ENCODE measurements at regions not wholly inside any gene's neighbourhood (a gene's known extent, or its start where the extent isn't known, plus 50 kb on each side); places are given as distances from the start of the nearest gene placed in this dataset.

DNA sequence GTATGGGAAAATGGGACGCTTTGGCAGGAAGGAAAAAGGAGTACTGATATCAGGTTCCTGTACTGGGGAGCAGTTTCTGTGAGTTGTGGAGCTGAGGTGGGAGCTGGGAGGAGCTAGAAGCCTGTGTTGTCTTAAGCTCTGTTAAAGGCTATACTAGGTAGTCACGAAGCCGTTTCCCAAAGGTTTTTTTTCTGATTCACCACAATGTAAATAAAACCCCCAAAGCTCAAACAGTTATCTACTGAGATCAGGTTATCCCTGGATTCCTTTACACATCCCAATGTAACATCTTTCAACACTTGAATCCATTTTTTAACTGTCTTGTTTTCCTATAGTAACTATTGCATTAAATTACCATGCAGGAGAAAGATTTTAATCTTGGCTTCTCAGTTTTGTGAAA lies 297.4 kb upstream of the SFRP2 start:
- no peak for DNase-seq

DNA sequence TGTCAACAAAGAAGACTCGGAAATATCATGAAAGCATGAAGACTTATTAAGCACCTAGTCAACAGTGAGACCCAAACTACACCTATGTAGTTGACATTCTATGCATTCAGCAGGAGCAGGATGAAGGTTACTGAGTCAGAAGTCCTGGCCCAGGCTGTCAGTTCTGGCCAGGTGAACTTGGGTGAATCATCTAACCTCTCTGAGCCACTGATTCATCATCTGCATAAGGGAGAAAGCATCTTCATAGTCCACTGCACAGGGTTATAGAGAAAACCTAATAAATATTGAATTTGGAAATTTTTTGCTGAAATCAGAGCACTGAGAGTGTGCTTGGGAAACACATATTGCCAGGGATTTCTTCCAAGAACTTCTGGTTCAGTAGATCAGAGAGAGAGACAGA lies 296.0 kb upstream of the SFRP2 start:
- DNase-seq: no peak

DNA sequence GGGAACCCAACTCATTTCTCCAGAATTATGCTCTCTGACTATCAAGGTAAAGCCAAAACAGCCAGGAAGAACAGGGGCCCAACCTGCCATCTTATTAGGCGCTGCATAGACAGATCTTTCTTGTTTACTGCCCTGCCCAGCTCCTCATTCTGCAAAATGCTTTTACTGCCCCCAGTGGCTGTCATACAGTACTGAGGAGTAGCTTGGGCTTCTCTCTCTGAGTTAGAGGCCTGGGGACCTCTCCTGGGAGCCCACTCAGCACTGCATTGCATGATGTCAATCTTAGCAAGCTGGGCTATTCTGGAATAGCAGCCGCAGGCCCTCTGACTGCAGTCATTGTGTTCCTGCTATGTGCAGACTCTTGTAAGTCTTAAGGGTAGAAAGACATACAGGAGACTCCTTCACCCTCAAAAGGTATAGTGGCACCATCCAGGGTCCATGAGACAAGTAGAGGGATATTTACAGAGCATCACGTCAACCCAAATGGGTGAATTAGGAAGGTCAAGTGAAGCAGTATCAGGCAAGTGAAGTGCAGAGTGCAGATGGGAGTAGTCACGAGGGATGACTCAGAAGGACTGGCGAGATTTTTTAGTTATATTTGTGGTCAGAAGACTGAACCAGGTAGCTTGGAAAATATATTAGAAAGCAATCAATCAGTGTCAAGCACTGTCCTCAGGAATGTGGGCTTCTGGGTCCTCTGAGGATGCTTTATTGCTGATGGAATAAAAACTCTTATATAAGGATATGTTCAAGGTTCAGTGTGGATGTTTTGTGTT lies 294.1 kb upstream of the SFRP2 start:
- no peak for DNase-seq

DNA sequence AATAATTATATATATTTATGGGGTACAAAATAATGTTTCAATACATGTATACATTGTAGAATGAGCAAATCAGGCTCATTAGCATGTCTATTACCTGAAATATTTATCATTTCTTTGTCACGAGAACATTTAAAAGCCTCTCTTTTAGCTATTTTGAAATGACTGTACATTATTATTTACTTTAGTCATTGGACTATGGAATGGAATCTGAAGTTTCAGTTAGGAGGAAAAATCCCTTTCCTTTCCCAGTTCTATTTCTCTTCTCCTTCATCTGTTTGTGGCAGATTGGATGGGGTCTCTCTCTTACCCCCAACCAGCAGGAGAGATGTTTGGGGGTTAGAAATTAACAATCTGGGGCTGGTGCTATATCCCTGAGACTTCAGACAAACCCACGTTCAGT lies 292.5 kb upstream of the SFRP2 start:
- no peak for DNase-seq

DNA sequence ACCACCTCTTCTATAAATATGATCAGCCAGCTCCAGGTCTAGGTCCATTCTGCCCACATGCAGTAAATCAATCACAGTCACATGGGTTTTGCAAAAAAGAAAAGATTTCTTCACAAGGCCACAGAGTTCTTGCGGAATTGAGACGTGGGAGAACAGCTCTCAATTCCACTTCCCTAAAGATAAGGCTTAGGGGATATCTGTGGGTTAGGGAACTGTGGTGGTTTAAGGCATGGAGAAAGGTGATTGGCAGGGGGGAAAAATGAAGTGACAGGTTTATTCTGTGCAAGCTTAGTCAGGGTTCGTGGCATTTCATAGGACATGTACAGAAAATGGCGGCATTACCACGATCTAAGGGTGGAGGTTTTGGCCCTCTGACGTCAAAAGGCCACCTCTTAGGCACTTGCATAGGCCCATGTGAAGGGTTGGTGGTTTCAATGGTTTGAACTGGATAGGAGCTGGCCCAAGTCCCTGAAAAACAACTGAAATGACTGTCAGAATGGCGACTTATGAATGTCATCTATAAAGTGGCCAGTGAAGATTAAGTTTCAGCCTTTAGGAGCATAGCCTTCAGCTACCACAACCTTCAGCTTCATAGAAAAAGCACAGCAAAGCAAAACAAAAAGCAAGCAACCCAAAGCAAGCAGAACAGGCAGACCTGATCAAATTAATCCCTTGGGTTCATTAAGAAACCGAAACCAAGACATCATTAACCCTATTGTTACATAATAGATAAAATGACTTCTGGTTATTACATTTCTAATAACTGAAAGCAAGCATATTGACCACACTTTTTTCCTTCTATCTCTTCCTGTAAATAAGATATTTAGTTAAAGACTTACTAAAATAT lies 289.8 kb upstream of the SFRP2 start:
- no peak for DNase-seq

DNA sequence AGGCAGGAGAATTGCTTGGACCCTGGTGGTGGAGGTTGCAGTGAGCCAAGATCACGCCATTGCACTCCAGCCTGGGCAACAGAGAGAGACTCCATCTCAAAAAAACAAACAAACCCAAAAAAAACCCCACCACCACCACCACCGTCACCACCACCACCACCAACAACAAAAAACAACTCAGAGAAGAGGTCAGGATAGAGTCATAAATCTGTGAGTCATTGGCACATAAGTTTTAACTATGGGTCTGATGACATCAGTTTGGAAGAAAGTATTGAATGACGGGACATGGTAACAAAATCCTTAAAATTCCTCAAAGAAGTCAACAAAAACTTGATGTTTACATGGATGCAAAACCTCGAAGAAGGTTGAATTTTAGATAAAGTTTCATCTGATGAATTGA lies 288.0 kb upstream of the SFRP2 start:
- no peak for DNase-seq

DNA sequence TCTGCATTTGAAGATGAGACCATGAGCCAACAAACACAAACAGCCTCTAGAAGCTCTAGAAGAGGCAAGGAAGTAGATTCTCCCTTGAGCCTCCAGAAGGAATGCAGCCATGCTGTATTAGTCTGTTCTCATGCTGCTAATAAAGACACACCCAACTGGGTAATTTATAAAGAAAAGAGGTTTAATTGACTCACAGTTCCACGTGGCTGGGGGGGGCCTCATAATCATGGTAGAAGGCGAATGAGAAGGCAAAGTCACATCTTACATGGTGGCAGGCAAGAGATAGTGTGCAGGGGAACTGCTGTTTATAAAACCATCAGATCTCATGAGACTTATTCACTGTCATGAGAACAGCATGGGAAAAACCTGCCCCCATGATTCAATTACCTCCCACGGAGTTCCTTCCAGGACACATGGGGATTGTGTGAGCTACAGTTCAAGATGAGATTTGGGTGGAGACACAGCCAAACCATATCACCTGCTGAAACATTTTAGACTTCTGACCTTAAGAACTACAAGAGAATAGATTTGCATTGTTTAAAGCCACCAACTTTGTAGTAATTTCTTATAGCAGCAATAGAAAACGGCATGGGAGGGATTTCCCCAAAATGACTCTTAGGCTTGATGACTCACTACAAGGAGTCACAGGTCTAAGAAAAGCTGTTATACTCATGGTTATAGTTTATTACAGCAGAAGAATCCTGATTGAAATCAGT lies 284.4 kb upstream of the SFRP2 start:
- DNase-seq: no peak

DNA sequence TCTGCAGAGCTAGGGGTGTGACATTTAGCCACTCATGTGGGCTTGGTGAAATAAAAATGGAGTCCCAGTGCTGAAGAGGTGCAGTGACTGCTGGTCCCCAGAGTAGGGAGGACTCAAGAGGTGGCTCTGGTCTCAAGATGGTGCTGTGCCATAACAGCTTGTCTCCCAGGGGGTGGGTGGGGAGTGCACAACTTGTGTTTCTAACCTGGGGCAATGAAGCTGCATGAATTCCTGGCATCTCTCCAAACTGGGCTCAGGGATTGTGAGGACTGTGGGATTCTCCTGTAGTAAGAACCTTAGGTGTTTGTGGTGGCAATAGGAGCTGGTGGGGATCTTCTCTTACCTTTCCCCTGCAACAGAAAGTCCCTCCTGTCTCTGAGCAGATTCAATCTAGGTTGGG lies 278.9 kb upstream of the SFRP2 start:
- no peak for DNase-seq

DNA sequence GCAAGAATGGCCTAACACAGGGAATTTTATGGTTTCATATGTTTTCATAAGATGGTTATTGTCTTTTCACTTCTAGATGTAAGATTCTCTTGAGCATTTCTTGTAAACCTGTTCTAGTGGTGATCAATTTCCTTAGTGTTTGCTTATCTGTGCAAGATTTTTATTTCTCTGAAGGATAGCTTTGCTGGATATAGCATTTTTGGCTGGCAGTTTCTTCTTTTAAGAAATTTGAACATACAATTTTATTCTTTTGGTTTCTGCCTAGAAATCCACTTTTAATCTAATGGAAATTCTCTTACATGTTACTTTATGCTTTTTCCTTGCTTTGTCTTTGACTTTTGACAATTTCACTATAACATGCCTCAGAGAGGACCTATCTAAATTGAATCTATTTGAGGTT lies 276.5 kb upstream of the SFRP2 start:
- no peak for DNase-seq

DNA sequence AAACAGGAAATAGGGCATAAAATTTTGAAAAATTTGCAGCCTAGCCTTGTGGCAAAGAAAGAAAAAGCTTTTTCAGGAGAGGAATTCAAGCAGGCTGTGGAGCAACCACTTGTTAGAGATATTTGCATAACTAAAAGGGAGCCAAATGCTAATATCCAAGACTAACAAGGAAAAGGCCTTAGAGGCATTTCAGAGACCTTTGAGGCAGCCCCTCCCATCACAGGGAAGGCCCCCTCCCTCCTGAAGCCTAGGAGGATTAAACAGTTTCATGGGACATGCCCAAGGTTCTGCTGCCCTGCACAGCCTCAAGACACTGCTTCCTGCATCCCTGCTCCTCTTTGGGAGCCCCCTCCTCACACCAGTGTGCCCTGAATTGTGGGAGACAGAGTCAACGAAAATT lies 275.4 kb upstream of the SFRP2 start:
- no peak for DNase-seq

DNA sequence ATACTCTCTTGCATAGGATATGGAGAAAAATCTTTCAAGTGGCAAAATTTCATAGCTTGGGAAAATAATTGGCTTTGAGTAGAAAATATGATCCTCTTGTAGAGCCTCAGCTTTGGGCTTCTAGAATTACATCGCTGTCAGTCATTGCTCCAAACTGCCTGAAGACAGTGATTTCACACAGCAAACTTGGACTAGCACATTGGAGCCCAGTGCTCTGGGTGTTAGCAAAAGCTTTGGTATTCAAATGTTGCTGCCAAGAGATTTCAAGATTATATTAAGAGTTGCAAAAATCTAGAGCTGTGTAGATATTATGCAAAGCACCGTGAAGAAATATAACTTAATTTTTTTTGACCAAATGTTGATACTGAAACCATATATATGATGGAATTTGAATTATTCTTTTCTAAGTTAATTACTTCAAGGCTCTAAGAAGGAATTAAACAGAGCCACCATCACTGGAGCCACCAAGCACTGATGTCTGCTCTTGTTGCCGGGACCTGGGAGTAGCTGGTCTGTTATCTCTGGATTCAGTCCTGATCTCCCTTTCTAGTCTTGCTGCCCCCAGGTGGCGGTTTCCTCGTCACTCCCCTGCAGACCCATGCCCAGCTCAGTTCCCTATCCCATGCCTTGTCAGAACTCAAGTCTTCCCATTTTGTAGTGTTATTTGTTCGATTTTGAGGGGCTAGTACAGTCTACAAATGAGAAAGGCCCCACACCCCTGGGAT lies 260.7 kb upstream of the SFRP2 start:
- no peak for DNase-seq

DNA sequence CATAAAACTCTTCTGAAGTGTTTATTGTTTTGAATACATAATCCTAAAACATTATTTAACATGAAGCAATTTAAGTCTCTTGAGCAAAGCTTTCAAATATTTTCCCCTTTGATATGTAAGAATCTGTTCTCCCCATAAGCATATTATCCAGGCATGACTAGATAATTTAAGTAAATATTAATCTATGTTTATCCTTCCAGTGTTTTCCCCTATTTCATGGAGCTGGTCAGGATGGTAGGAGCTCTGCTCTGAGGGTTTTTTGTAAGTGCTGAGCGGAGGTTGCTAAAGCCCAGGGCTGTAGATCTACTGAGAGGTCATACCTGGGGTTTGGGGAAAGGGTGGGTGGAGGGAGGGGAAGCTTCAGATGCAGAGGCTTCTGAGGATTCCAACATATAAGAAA lies 258.9 kb upstream of the SFRP2 start:
- no peak for DNase-seq

DNA sequence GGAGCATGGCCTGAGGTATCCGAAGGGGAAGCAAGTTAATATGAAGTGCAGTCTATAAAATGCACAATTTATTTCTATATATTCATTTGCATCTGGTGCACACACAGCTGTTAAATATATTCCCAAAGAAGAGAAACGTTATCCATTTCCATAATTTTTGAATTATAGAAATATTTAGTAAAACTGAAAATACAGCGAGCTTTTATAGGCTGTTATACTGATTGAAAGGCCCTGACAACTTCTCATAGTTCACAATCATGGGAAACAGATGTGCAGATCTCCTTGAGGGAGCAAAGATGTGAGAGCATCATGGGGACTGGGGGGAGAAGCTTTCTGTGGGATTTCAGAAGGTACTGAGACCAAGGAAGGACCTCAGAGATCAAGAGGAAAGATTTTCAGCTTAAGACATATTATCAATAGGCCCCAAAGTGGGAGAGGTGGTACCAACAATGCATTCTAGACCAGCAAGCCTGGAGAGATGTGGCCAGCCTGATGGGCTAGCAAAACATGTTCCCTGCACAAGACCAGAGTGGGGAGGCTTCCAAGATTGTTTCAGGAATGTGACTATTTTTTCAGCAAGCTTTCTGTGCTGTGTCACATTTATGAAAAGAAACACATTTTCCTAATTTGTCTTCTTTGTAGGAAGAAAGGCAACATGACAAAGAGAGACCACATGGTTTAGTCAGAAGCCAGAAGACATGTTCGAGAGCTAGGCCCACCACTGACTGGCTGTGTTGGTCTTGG lies 256.0 kb upstream of the SFRP2 start:
- DNase-seq: no peak

DNA sequence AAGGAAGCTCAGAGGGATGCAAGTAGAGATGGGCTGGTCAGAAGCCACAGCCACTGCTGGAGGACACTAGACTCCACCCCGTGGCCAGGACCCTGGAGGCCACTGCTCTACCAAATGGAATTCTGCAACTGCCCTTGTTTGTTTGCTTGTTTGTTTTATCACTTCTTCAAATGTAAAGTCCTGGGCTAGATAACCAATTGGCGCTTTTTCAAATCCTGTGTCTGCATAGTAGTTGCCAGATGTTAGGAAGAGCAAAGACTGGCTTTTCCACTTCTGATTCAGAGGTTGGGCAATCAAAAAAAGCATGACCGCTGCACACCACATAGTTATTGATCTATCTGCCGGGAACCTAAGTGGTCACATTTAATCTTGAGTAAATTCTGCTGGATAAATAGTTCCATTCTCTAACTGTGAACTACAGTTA lies 255.2 kb upstream of the SFRP2 start:
- no peak for DNase-seq

DNA sequence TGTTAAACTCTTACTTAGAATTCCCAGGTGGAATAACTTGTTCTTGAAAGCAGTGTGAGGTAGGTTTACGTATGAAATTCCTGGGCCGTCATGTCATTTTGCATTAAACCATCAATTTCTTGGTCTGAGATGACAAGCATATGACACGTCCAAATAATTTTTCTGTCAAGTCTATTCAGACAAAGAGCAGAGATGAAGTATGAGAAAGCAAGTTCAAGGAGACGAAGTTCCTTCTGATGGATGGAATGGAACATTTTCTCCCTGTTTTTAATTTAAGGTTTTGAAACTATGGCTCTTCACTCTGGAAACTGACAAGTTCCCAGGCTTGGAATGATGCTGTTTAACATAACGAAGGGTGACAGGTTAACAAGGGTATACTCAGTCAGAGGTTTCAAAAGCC lies 252.8 kb upstream of the SFRP2 start:
- DNase-seq: no peak

DNA sequence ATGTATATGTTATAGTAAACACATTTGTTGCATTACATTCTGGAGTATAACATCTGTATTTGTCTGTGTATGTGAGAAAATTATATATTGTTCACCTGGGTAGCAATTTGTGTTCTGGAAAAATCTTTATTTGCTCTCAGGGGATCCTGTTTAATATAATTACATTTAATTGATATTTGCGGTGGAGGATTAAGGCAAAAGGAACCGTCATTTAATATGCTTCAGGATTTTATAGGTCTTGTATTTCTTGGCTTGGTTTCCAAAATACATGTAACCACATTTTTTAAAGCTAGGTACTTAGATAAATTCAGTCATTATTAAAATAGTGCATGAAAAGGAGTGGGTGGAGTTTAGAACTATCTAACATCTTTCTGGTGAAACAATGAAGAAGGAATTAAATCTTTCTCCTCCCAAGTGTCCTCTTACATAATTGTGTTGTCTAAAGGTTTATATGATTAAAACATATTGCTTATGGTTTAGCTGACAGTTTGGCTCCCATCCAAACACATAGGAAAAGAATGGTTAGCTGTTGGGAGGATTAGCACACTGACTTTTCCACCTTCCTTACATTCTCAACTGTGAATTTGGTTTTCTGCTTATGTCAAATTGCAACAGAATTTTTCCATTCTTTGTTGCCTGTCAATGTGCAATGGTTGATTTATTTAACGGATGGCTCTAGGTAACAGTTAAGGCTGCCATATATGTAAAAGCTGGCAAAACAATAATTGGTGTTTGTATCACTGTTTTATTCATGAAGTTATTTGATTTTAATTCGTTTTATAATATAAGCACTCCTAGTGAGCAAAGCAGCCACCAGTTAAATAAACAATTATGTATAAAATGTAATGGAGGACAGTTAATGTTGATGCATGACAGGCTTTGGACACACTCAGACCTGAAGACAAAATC lies 250.8 kb upstream of the SFRP2 start:
- no peak for DNase-seq

DNA sequence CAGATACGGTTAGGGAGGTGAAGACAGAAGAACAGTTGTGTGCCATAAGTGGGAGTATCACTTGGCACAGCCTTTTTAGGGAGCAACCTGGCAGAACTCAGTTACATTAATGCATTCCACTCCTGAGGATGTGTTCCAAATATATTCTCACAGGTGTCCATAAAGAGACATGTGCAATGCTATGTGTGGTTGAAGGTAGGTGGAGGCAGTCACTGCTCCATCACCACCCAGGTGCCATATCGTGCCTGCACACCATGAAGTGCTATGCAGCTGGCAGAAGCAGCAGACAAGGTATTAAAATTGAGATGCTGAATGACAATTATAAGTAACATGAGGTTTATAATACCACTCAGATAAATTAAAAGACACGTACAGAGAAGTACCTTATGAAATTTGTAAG lies 248.0 kb upstream of the SFRP2 start:
- DNase-seq: no peak

DNA sequence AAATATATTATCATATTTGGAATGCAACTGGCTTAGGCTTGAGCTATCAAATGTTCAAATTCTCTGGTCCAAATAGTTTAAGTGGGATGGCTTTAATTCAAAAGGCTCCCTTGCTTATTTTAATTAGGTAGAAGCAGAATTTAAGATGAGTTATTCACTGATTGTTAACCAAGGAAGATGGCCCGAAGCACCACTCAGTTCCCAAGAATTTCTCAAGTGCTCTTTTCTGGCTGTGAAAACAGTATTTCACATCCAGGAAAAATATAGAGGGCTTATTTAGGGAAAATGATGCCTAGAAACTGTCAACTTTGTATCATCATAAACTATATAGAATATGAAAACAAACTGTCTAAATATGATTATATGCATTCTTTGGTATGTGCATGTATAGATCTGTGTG lies 246.5 kb upstream of the SFRP2 start:
- DNase-seq: no peak

DNA sequence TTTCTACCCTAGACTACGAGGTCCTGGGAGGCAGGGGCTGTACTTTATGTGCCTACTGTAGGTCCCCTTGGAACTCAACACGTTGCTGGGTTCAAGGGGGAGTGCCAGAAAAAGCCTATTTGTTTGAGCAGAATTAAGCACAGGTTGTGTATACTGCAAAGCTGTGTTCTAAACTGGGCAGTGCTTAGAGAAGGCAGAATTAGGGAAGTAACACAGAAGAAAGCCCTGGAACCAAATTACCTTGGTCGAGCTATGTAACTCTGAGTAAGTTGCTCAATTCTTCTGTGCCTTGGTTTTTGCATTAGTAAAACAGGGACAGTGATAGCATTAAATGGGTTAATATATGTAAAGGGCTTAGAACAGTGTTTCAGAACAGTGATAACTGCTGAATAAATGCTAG lies 245.0 kb upstream of the SFRP2 start:
- no peak for DNase-seq

DNA sequence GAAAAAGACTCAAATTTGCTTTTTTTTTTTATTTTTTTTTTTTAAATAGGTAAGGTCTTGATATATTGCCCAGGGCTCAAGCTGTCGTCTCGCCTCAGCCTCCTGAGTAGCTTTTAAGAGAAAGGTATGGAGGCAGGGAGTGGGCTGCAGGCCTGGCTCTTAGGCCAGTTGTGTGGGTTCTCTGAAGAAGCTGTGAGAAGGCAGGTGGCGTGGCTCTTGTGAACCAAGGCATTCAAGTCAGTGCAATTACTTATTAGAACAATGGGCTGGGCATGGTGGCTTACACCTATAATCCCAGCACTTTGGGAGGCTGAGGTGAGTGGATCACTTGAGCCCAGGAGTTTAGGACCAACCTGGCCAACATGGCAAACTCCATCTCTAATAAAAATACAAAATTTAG lies 244.0 kb upstream of the SFRP2 start:
- DNase-seq: no peak

DNA sequence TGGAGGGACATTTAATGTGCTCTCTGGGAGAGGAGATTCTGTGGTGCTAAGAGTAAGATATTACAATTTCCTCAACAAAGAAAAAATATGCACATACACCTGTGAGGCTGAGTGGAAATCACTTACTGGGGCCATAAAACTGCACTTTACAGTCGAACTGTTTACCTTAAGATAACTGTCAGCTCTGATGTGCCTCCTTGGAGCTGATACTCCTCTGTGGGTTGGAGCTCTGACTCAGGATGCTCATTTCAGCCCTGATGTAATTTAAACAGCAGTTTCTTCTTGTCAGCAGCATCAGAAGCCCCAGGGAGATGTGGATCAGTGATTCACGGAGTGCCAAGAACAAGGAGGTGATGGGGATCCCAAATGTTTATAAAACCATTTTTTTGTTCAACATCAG lies 241.9 kb upstream of the SFRP2 start:
- DNase-seq: no peak
